ENCODE measurements at regions not wholly inside any gene's neighbourhood (a gene's known extent, or its start where the extent isn't known, plus 50 kb on each side); places are given as distances from the start of the nearest gene placed in this dataset.

DNA sequence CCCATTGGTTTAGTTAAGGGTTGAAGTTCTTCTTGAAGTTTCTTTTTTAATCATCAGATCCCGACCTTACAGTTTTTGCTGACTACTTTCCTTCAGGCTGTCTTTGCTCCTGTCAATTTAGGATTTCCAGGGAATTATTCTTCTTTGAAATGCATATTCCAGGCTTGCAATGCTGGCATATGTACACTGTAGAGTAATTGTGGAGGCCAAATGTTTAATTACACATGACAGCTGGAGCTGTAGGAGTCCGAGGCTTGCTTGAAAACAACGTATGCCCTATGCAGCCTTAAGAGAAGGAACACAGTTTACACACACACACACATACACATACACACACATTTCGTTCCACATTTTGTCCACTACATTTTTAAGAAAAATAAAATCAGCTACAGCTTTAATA is 602.3 kb downstream of the TMEM182 start (continued):
- TF ChIP-seq JUND (IDR thresholded peaks at IDR 0.05) (no peak), YY1 (IDR thresholded peaks at IDR 0.05) (no peak), NR2F2 (IDR thresholded peaks at IDR 0.05) (no peak), TAF1 (conservative IDR thresholded peaks at IDR 0.05) (no peak)

GRCh38 chr2:103365071-103365470 is 603.2 kb downstream of the TMEM182 start:
- DNase-seq (ENCODE audit: low spot score), result no peak
- Histone ChIP-seq H3K9ac (ENCODE audit: low read depth in 1 of 2, low read length in 2 of 2) (no peak overlapping the region), H3K36me3 (ENCODE audit: control insufficient read depth in 4 of 4, insufficient read depth in 3 of 4, low read depth in 1 of 4, low read length in 3 of 4) (no peaks in the 10 kb centered on the region), H3K4me1 (ENCODE audit: control insufficient read depth in 4 of 4, insufficient read depth in 4 of 4, low read length in 3 of 4) (no peaks in the 10 kb centered on the region), H3K27me3 (ENCODE audit: control insufficient read depth in 4 of 4, insufficient read depth in 4 of 4, low read length in 3 of 4) (no peaks in the 10 kb centered on the region), H3K27ac (ENCODE audit: low read depth in 1 of 2, low read length in 2 of 2) (no peak overlapping the region), H3K4me3 (ENCODE audit: low read depth in 1 of 3, low read length in 3 of 3) (no peak overlapping the region), H3K9me3 (ENCODE audit: control insufficient read depth in 4 of 4, low read length in 3 of 4) (no peaks in the 10 kb centered on the region)
- TF ChIP-seq TAF1 (conservative IDR thresholded peaks at IDR 0.05), result no peak
- TF ChIP-seq FOXA1 (IDR thresholded peaks at IDR 0.05), result no peak
- 83% methylated on average over 4 of the region's 4 CpGs for WGBS

- TF ChIP-seq HNF4G (IDR thresholded peaks at IDR 0.05), result no peak
- TF ChIP-seq MAX (IDR thresholded peaks at IDR 0.05), result no peak
- no peak for TF ChIP-seq NR2F2 (IDR thresholded peaks at IDR 0.05)
- TF ChIP-seq HNF4A (conservative IDR thresholded peaks at IDR 0.05), result no peak
- TF ChIP-seq YY1 (IDR thresholded peaks at IDR 0.05), result no peak
- TF ChIP-seq EGR1 (IDR thresholded peaks at IDR 0.05; ENCODE audit: low read depth in 2 of 2), result no peak
- TF ChIP-seq TAF1 (conservative IDR thresholded peaks at IDR 0.05), result no peak
- no peak for TF ChIP-seq SP1 (IDR thresholded peaks at IDR 0.05)
- no peak for TF ChIP-seq FOXA1 (IDR thresholded peaks at IDR 0.05)
- no peak for TF ChIP-seq ATF3 (IDR thresholded peaks at IDR 0.05)
- TF ChIP-seq, protein P1, sequence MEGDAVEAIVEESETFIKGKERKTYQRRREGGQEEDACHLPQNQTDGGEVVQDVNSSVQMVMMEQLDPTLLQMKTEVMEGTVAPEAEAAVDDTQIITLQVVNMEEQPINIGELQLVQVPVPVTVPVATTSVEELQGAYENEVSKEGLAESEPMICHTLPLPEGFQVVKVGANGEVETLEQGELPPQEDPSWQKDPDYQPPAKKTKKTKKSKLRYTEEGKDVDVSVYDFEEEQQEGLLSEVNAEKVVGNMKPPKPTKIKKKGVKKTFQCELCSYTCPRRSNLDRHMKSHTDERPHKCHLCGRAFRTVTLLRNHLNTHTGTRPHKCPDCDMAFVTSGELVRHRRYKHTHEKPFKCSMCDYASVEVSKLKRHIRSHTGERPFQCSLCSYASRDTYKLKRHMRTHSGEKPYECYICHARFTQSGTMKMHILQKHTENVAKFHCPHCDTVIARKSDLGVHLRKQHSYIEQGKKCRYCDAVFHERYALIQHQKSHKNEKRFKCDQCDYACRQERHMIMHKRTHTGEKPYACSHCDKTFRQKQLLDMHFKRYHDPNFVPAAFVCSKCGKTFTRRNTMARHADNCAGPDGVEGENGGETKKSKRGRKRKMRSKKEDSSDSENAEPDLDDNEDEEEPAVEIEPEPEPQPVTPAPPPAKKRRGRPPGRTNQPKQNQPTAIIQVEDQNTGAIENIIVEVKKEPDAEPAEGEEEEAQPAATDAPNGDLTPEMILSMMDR (IDR thresholded peaks at IDR 0.05; ENCODE audit: low read depth, low read length, missing input control), result no peak
- Histone ChIP-seq H3K4me1 (ENCODE audit: control insufficient read depth in 4 of 4, insufficient read depth in 4 of 4, low read length in 3 of 4) (no peaks in the 10 kb centered on the region), H3K27ac (ENCODE audit: low read depth in 1 of 2, low read length in 2 of 2) (no peak overlapping the region), H3K36me3 (ENCODE audit: control insufficient read depth in 4 of 4, insufficient read depth in 3 of 4, low read depth in 1 of 4, low read length in 3 of 4) (no peaks in the 10 kb centered on the region), H3K27me3 (ENCODE audit: control insufficient read depth in 4 of 4, insufficient read depth in 4 of 4, low read length in 3 of 4) (no peaks in the 10 kb centered on the region), H3K9me3 (ENCODE audit: control insufficient read depth in 4 of 4, low read length in 3 of 4) (no peaks in the 10 kb centered on the region), H3K4me3 (ENCODE audit: low read depth in 1 of 3, low read length in 3 of 3) (no peak overlapping the region), H3K9ac (ENCODE audit: low read depth in 1 of 2, low read length in 2 of 2) (no peak overlapping the region)
- WGBS, result 81% methylated on average over 4 of the region's 4 CpGs
- no peak for DNase-seq (ENCODE audit: low spot score)
These were observed 606.0 kb downstream of the TMEM182 start for GRCh38 chr2:103367877-103368276.

DNA sequence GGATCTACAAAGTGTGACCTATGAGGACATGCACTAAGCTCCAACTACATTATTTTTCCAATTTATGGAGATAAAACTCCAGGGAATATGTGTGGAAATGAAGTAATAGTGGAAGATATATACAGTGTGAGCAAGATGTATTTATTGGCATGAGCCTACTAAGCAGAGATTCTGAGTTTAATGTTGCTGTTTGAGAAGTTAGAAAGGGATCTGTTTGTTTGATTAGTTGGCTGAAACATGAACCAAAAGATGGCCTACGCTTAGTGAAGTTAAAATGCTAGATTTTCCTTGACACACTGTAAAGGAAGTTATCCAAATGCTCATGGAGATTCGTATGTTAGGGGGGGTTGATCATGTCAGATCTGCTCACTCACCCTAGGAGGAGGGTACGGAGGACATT is 621.7 kb downstream of the TMEM182 start:
- Histone ChIP-seq H3K27me3 (ENCODE audit: control insufficient read depth in 4 of 4, insufficient read depth in 4 of 4, low read length in 3 of 4) (no peaks in the 10 kb centered on the region), H3K36me3 (ENCODE audit: control insufficient read depth in 4 of 4, insufficient read depth in 3 of 4, low read depth in 1 of 4, low read length in 3 of 4) (no peaks in the 10 kb centered on the region), H3K27ac (ENCODE audit: low read depth in 1 of 2, low read length in 2 of 2) (no peak overlapping the region), H3K9ac (ENCODE audit: low read depth in 1 of 2, low read length in 2 of 2) (no peak overlapping the region), H3K4me1 (ENCODE audit: control insufficient read depth in 4 of 4, insufficient read depth in 4 of 4, low read length in 3 of 4) (no peaks in the 10 kb centered on the region), H3K9me3 (ENCODE audit: control insufficient read depth in 4 of 4, low read length in 3 of 4) (peaks cover 0 to 4% (median 1%) of the 10 kb centered on the region in 4 donors), H3K4me3 (ENCODE audit: low read depth in 1 of 3, low read length in 3 of 3) (no peak overlapping the region)
- 71% methylated on average over 3 of the region's 3 CpGs for WGBS
- TF ChIP-seq MAX (IDR thresholded peaks at IDR 0.05) (no peak), RXRA (IDR thresholded peaks at IDR 0.05) (no peak), FOXA2 (IDR thresholded peaks at IDR 0.05) (no peak), GABPA (IDR thresholded peaks at IDR 0.05 in 1 of 2, conservative IDR thresholded peaks at IDR 0.05 in 1 of 2) (no peak), JUND (IDR thresholded peaks at IDR 0.05) (no peak), TAF1 (conservative IDR thresholded peaks at IDR 0.05) (no peak), RAD21 (IDR thresholded peaks at IDR 0.05) (no peak), ATF3 (IDR thresholded peaks at IDR 0.05) (no peak), SP1 (IDR thresholded peaks at IDR 0.05) (no peak), YY1 (IDR thresholded peaks at IDR 0.05) (no peak), HNF4A (conservative IDR thresholded peaks at IDR 0.05) (no peak), FOXA1 (IDR thresholded peaks at IDR 0.05) (no peak)
- TF ChIP-seq, protein P1 (IDR thresholded peaks at IDR 0.05; ENCODE audit: low read depth, low read length, missing input control), result no peak
- TF ChIP-seq, protein P2, sequence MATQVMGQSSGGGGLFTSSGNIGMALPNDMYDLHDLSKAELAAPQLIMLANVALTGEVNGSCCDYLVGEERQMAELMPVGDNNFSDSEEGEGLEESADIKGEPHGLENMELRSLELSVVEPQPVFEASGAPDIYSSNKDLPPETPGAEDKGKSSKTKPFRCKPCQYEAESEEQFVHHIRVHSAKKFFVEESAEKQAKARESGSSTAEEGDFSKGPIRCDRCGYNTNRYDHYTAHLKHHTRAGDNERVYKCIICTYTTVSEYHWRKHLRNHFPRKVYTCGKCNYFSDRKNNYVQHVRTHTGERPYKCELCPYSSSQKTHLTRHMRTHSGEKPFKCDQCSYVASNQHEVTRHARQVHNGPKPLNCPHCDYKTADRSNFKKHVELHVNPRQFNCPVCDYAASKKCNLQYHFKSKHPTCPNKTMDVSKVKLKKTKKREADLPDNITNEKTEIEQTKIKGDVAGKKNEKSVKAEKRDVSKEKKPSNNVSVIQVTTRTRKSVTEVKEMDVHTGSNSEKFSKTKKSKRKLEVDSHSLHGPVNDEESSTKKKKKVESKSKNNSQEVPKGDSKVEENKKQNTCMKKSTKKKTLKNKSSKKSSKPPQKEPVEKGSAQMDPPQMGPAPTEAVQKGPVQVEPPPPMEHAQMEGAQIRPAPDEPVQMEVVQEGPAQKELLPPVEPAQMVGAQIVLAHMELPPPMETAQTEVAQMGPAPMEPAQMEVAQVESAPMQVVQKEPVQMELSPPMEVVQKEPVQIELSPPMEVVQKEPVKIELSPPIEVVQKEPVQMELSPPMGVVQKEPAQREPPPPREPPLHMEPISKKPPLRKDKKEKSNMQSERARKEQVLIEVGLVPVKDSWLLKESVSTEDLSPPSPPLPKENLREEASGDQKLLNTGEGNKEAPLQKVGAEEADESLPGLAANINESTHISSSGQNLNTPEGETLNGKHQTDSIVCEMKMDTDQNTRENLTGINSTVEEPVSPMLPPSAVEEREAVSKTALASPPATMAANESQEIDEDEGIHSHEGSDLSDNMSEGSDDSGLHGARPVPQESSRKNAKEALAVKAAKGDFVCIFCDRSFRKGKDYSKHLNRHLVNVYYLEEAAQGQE (IDR thresholded peaks at IDR 0.05), result no peak
- no peak for DNase-seq (ENCODE audit: low spot score)
